Hepatocyte (in vitro differentiated cells): ENCODE measurements at regions not wholly inside any gene's neighbourhood (a gene's known extent, or its start where the extent isn't known, plus 50 kb on each side); places are given as distances from the start of the nearest gene placed in this dataset.

Experiments used
- DNase-seq: peaks from one replicate; pipeline ENCODE4 v3.0.0-alpha.2; 2016; ENCODE audit warnings: low spot score
- H2AFZ ChIP-seq: fragments of 200-600 bp; sonication (generic); 2 replicates; pipeline ENCODE4 v1.6.0; 2016; ENCODE audit warnings: antibody characterized with exemption, mild to moderate bottlenecking
- H3K27ac ChIP-seq: fragments of 200-600 bp; sonication (generic); 2 replicates; pipeline ENCODE4 v1.5.1; 2016; ENCODE audit warnings: mild to moderate bottlenecking
- H3K27me3 ChIP-seq: fragments of 200-600 bp; sonication (generic); 2 replicates; pipeline ENCODE4 v1.6.1; 2016
- H3K36me3 ChIP-seq: fragments of 200-600 bp; sonication (generic); replicated peaks from 2 replicates; pipeline ENCODE4 v1.5.1; 2016; ENCODE audit warnings: low read depth; ENCODE audit not compliant: insufficient read depth
- H3K4me1 ChIP-seq: fragments of 200-600 bp; sonication (generic); 2 replicates; pipeline ENCODE4 v1.5.1; 2016; ENCODE audit warnings: mild to moderate bottlenecking, moderate library complexity; ENCODE audit not compliant: insufficient read depth
- H3K4me2 ChIP-seq: fragments of 200-600 bp; sonication (generic); 2 replicates; pipeline ENCODE4 v1.6.0; 2016
- H3K4me3 ChIP-seq: fragments of 200-600 bp; sonication (generic); 2 replicates; pipeline ENCODE4 v1.5.1; 2016; ENCODE audit warnings: mild to moderate bottlenecking
- H3K79me2 ChIP-seq: fragments of 200-600 bp; sonication (generic); 2 replicates; pipeline ENCODE4 v1.6.0; 2017; ENCODE audit warnings: mild to moderate bottlenecking
- H3K9me2 ChIP-seq: fragments of 200-600 bp; sonication (generic); replicated peaks from 2 replicates; pipeline ENCODE4 v1.6.0; 2017; ENCODE audit warnings: mild to moderate bottlenecking; ENCODE audit not compliant: insufficient read depth
- H3K9me3 ChIP-seq: fragments of 200-600 bp; sonication (generic); 2 replicates; pipeline ENCODE4 v1.5.1; 2016; ENCODE audit warnings: low read depth, mild to moderate bottlenecking
- H4K20me1 ChIP-seq: fragments of 200-600 bp; sonication (generic); 2 replicates; pipeline ENCODE4 v1.6.0; 2016; ENCODE audit warnings: mild to moderate bottlenecking; ENCODE audit not compliant: insufficient read depth, poor library complexity, severe bottlenecking
- EZH2 ChIP-seq: fragments of 200-600 bp; sonication (generic); IDR thresholded peaks from 2 replicates; pipeline ENCODE4 v1.6.1; 2016; ENCODE audit warnings: antibody characterized with exemption, mild to moderate bottlenecking, borderline replicate concordance
- EZH2phosphoT487 ChIP-seq: fragments of 200-600 bp; sonication (generic); IDR thresholded peaks from one replicate; pipeline ENCODE4 v1.6.1; 2018; ENCODE audit warnings: antibody characterized with exemption, mild to moderate bottlenecking, low read depth, moderate library complexity; ENCODE audit not compliant: unreplicated experiment, severe bottlenecking
- WGBS: methylation state at CpG from one replicate; pipeline ENCODE4 v1.1.6; 2016; ENCODE audit warnings: low lambda C conversion rate; ENCODE audit errors: missing lambda C conversion rate; 5-methylcytosine and 5-hydroxymethylcytosine counted together
- TF ChIP-seq, protein P1 (sequence below): fragments of 200-600 bp; sonication (generic); IDR thresholded peaks from 2 replicates; pipeline ENCODE4 v1.5.1; 2016; ENCODE audit warnings: antibody characterized with exemption, mild to moderate bottlenecking; ENCODE audit not compliant: poor library complexity

DNA sequence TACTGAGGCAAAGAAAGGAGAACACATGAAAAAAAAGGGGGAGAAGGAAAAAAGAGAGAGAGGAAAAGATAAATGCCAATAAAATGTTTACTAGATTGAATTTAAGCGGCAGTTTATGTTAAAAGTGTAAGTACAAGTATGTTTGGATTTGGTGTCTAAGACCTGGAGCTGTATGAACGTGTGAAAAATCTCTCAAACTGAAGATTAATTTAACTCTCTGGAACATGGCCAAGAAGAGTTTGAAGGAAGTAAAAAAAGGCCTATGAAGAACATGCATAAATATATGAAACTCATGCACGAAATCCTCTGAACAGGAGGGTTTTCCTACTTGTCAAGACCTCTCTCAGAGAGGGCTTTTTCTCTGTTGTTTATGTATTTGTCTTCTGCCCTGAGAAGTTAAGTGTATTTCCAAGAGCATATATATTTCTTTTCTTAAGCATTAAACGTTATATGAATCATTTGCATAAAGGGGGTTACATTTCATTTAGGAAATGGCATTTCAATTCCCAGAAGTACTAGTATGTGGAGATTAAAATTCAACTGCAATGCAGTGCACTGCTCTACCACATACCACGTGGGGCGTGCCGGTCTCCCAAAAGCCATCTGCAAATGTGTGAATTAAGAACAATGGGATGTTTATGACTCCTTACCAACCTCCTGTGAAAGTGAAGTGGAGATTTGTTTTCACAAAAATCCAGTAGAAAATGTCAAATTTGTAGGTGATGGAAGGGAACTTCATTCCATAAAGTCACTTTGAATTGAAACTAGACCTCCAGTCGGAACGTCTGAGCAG is 281.1 kb upstream of the TRIB2 start:
- Histone ChIP-seq H3K4me1 (no peaks in the 10 kb centered on the region), H2AFZ (no peak overlapping the region), H4K20me1 (no peaks in the 10 kb centered on the region), H3K9me3 (no peaks in the 10 kb centered on the region), H3K4me3 (no peak overlapping the region), H3K79me2 (no peaks in the 10 kb centered on the region), H3K9me2 (no peaks in the 10 kb centered on the region), H3K4me2 (no peak overlapping the region), H3K27ac (no peak overlapping the region), H3K27me3 (no peaks in the 10 kb centered on the region), H3K36me3 (no peaks in the 10 kb centered on the region)
- no peak for DNase-seq
- TF ChIP-seq EZH2 (no peak), EZH2phosphoT487 (no peak)
- TF ChIP-seq, protein P1, sequence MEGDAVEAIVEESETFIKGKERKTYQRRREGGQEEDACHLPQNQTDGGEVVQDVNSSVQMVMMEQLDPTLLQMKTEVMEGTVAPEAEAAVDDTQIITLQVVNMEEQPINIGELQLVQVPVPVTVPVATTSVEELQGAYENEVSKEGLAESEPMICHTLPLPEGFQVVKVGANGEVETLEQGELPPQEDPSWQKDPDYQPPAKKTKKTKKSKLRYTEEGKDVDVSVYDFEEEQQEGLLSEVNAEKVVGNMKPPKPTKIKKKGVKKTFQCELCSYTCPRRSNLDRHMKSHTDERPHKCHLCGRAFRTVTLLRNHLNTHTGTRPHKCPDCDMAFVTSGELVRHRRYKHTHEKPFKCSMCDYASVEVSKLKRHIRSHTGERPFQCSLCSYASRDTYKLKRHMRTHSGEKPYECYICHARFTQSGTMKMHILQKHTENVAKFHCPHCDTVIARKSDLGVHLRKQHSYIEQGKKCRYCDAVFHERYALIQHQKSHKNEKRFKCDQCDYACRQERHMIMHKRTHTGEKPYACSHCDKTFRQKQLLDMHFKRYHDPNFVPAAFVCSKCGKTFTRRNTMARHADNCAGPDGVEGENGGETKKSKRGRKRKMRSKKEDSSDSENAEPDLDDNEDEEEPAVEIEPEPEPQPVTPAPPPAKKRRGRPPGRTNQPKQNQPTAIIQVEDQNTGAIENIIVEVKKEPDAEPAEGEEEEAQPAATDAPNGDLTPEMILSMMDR: no peak
- 75% methylated on average over 9 of the region's 9 CpGs for WGBS

DNA sequence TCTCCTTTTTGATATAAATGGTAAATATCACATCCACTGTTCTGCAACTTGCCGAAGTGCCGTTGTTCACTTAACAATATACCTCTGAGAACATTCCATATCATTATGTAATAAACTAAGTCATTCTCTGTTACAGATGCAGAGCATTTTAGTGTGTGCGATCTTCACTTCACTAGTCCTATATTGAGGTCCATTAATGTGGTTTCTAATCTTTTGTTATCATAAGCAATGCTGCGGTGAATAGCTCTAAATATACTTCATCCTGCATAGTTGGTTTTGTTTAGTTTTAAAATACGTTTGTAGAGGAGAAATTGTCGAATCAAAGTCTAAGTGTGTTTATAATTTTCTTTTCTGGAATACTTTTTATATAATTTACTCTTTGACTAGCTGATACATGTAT is 280.3 kb upstream of the TRIB2 start:
- Histone ChIP-seq H3K4me2 (no peak overlapping the region), H3K4me1 (no peaks in the 10 kb centered on the region), H3K9me2 (no peaks in the 10 kb centered on the region), H4K20me1 (no peaks in the 10 kb centered on the region), H3K79me2 (no peaks in the 10 kb centered on the region), H3K36me3 (no peaks in the 10 kb centered on the region), H3K27ac (no peak overlapping the region), H2AFZ (no peak overlapping the region), H3K27me3 (no peaks in the 10 kb centered on the region), H3K9me3 (no peaks in the 10 kb centered on the region), H3K4me3 (no peak overlapping the region)
- WGBS: 60% methylated on average over 6 of the region's 6 CpGs
- TF ChIP-seq EZH2: no peak
- TF ChIP-seq EZH2phosphoT487: no peak
- TF ChIP-seq, protein P1: no peak
- no peak for DNase-seq

DNA sequence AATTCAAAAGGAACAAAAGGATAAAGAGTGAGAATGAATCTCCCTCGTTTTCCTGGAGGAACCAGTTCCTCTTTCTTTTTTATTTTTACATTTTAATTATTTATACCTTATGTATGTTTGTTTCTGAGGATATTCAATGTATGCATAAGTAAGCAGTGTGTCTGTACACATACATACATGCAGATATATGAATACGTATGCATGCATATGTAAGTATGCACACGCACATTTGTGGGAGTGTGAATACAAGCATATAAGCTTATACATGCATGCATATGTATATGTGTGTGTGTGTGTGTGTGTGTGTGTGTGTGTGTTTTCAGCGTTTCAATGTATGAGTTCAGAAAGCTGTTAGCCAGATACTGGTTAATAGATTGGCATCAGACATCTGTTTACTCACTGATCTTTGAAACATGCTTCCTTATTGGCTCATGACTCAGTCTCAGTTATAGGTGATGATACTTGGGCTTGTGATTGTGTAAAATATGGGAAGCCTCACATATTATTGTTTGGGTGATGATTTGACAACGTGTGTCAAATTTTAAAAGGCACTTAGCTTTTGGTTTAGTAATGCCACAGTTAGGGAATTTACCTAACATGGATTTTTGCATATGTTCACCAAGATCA is 279.7 kb upstream of the TRIB2 start:
- H3K4me2 ChIP-seq: no peak overlapping the region
- TF ChIP-seq, protein P1: no peak
- TF ChIP-seq EZH2 (no peak), EZH2phosphoT487 (no peak)
- no peaks in the 10 kb centered on the region for H3K27me3 ChIP-seq

More for the DNA sequence above, 279.7 kb upstream of the TRIB2 start:
- no peak for DNase-seq
- Histone ChIP-seq H3K27ac (no peak overlapping the region), H3K9me3 (no peaks in the 10 kb centered on the region), H2AFZ (no peak overlapping the region), H3K9me2 (no peaks in the 10 kb centered on the region), H4K20me1 (no peaks in the 10 kb centered on the region), H3K36me3 (no peaks in the 10 kb centered on the region), H3K4me3 (no peak overlapping the region), H3K4me1 (no peaks in the 10 kb centered on the region), H3K79me2 (no peaks in the 10 kb centered on the region)
- 81% methylated on average over 5 of the region's 5 CpGs for WGBS
